Gastroesophageal sphincter (tissue), 3 donors: ENCODE measurements at regions not wholly inside any gene's neighbourhood (a gene's known extent, or its start where the extent isn't known, plus 50 kb on each side); places are given as distances from the start of the nearest gene placed in this dataset.

ENCODE experiments used
- EP300 ChIP-seq: sonication (generic); formaldehyde crosslinking; IDR thresholded peaks from one replicate; pipeline ENCODE4 v1.6.1; 2017; ENCODE audit warnings: antibody characterized with exemption, mild to moderate bottlenecking
- POLR2A ChIP-seq, 2 donors: fragments of 450-650 bp; IDR thresholded peaks; one replicate each; pipeline ENCODE4 v1.6.1; 2017; ENCODE audit warnings: antibody characterized with exemption in 2 of 2, mild to moderate bottlenecking in 2 of 2, moderate library complexity in 1 of 2
- TF ChIP-seq, protein P1 (sequence below), 4 experiments: fragments of 200-600 bp in 2 of 4; fragments of 450-650 bp in 2 of 4; sonication (generic) in 1 of 4; IDR thresholded peaks; one replicate each; pipeline ENCODE4 v1.5.1; 2017 to 2019; ENCODE audit warnings: antibody characterized with exemption in 4 of 4, mild to moderate bottlenecking in 2 of 4, moderate library complexity in 2 of 4

DNA sequence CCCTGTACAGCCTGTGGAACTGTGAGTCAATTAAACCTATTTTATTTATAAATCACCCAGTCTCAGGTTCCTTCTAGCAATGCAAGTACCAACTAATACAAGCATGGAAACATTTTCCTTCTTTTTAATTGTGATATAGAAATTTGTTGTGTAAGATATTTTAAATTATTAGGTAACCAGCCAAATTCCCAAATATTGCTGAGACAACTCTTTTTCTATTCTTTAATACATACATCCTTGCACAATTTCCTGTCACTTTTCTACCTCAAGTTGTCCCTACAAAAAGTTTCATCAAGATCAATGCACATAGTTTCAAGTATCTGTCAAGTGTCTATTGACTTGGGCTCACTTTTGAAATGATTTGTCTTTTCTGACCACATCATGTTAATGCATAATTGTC, 488.6 kb downstream of the ACTL7B start:
- TF ChIP-seq, protein P1, sequence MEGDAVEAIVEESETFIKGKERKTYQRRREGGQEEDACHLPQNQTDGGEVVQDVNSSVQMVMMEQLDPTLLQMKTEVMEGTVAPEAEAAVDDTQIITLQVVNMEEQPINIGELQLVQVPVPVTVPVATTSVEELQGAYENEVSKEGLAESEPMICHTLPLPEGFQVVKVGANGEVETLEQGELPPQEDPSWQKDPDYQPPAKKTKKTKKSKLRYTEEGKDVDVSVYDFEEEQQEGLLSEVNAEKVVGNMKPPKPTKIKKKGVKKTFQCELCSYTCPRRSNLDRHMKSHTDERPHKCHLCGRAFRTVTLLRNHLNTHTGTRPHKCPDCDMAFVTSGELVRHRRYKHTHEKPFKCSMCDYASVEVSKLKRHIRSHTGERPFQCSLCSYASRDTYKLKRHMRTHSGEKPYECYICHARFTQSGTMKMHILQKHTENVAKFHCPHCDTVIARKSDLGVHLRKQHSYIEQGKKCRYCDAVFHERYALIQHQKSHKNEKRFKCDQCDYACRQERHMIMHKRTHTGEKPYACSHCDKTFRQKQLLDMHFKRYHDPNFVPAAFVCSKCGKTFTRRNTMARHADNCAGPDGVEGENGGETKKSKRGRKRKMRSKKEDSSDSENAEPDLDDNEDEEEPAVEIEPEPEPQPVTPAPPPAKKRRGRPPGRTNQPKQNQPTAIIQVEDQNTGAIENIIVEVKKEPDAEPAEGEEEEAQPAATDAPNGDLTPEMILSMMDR (IDR thresholded peaks at IDR 0.05) = no peak
- TF ChIP-seq POLR2A (IDR thresholded peaks at IDR 0.05) (no peak), EP300 (no peak)
